ENCODE measurements at regions not wholly inside any gene's neighbourhood (a gene's known extent, or its start where the extent isn't known, plus 50 kb on each side); places are given as distances from the start of the nearest gene placed in this dataset.

DNA sequence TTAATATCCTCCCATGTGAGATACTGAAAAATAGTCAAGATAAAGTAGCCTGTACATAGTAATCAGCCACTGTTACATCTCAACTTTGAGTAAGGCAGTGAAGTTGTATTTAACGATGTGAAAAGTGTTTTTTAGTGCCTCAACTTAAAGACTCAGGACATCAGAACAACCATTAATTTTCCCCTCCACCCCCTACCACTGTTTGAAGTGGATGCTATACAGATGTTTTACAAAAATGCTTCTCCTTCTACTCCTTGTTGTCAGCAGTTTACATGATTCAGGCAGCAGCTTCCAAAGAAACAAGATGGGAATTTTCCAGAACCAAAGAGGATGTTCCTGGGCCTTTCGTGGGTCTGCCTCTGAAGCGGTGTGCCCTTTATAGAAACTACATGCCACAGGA is 143.6 kb downstream of the RPAP3 start:
- FAIRE-seq (no peak), DNase-seq (ENCODE audit: extremely low spot score, insufficient read length, low read depth) (no peak)

DNA sequence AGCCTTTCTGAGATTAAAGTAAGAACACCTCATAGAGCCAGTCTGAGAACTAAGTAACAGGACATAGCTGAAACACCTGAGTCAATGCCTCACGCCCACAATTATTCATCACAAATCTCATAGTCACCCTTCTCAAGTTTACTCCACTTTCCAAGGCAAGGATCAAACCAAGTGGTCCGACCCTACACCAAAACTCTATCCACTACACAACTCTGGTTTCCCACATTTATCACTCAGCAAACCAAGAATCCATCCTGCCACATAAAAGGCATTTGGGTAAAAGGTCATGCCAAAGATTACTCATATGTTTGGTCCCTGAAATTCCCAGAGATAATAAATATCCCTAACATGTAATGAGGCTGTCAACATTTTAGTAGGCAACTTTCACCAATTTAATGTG is 144.1 kb downstream of the RPAP3 start:
- DNase-seq (ENCODE audit: extremely low spot score, insufficient read length, low read depth): no peak
- FAIRE-seq: no peak

DNA sequence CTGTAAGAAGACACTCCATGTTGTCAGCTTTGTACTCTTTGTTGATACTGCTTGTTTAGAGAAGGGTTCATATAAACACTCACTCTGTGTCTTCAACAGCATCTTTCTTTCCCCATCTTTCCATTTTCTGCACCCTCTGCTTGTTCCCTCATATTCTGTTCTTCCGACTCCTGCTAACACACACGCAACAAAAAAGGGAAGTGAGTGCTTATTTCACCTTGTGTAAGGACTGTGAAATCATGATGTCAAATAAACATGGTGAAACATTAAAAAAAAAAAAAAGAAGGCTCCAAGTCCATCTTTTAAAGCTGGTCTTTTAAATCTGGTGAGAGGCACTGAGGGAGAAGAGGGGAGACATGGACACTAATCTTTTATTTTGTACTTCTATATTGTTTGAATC is 145.4 kb downstream of the RPAP3 start:
- FAIRE-seq (no peak), DNase-seq (ENCODE audit: extremely low spot score, insufficient read length, low read depth) (no peak)

DNA sequence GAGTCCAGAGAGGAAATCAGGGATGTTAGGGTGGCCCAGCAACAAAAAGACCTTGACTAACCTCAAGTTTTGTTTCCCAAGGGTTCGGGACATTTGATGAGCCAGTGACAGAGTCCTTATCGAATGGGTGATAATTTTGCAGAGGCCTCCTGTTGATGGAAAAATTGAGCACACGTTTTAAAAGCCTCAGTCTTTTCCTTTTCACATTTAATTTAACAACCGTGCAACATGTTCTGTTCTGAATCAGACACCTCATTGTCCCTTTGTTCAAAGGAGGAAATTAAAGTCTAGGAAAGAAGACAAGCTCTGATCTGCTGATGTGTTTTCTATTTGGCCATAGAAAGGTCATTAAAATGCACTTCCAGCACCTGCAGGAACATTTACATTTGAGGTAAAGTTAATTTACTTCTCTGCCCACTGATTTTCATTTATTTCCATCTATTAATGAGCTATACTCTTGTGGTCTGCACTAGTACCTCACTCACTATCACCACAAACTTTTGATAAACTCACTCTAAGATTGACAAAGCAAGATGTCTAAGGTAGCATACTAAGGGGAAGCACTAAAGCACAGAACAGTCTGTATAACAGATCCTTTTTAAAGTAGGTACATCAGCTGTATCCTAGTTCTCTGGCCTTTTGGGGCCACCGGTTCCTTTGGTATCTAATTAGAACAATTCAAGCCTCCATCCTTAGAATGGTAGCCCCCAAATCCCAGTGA is 147.0 kb downstream of the RPAP3 start:
- DNase-seq (ENCODE audit: extremely low spot score, insufficient read length, low read depth): no peak
- FAIRE-seq: no peak

DNA sequence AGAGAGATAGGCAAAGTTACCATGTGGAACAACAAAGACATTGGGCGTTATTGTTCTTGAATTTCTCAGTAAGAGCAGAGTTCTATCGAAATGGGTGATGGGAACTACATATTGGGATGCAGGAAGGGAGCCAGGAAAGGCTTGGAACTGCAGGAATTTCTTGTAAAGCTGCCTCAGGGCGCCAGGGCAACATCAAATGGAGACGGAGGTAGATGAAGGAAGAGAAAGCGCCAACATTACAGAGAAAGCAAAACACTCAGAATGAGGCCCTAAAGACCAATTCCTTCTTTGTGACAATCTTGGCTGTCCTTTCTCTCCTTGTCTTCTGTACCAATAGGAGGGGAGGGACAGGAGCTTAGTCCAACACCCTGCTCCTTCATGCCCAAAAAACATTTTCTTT is 148.4 kb downstream of the RPAP3 start:
- DNase-seq (ENCODE audit: extremely low spot score, insufficient read length, low read depth) (no peak), FAIRE-seq (no peak)

DNA sequence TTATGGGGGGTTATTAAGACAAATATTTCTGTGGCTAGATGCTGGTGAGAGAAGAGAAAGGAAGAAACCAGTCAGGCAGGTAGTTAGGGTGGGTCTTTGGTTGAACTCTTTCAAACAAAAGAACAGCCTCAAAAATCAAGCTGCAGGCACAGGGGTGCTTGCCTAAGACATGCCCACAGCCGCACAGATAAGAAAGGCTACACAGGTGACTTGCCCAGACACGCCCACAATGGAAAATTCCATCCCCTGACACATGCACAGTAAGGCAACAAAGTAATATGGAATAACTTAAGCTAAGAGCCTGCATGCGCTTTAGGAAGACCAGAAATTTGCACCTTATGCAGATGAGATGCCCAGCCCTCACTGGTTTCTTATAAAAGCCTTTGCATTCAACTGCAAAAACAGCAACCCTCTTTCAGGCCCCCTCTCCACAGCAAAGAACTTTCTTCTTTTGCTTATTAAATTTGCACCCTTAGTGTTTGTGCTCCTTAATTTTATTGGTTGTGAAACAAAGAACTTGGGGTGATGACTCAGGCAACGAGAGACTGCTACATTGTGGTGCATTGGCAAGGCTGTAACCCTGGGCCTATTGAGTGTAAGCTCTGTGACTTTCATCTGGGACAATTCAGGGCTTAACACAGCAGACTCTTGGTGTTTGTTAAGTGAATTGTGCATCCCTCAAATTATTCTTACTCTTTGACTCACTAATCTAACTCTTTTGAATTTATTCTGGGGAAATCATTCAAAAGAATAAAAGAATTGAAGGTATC is 149.4 kb downstream of the RPAP3 start:
- FAIRE-seq (no peak), DNase-seq (ENCODE audit: extremely low spot score, insufficient read length, low read depth) (no peak)

DNA sequence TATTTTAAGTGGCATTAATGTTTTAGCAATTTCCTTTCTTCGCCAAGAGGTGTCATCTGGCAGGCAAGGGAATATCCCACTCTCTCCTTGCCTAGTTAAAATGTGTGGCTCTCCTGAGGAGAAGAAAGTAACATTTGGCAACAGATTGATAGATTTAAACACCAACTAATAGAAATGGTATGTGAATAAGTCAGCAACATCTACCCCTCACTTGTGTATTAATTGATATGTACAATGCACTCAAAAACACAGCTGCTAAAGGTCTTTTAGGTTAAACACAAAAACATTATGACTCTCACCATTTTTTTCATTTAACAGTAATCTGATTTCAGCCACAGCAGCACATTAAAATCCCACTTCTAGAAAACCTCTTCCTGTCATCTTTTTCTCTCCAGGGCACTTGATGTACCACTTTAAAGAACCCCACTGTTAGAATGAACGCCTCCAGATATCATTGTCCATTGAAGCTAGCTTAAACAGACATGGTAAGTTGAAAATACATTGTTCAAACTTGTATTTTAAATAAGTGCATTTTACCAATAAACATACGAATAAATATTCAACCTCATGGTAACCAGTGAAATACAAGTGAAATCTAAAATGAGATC is 151.7 kb downstream of the RPAP3 start:
- DNase-seq (ENCODE audit: extremely low spot score, insufficient read length, low read depth) (no peak), FAIRE-seq (no peak)

DNA sequence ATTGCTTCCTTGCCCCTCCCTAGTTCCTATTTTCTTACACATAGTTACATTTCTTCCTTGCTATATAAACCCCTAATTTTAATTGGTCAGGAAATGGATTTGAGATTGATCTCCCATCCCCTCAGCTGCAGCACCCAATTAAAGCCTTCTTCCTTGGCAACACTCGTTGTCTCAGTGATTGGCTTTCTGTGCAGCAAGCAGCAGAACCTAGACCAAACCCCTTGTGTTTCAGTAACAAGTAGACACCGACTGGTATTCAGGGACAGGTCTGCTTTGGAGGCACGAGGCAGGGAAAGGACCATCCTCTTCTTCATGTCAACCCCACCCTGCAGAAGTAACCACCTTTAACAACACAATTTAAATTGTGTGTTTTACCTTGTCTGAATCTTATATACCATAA is 152.6 kb downstream of the RPAP3 start:
- FAIRE-seq: no peak

DNA sequence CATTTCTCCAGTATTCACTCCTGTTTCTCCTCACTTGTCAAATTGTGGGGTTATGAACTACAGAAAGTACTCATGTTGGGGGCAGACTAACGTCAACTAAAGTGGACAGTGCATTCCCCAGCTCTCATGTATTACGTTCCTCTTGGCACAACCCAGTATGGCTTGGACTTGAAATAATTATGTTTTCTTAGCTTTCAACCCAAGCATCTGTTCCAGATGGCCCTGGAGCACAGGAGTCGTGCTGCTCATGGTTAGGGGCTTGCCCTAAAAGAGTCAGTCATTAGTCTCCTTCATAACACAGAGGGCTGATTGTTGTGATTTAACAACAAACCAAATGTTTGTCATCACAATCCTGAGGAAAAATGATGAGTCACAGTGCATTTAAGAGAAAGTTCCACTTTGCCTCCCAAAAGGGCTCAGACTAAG is 154.4 kb downstream of the RPAP3 start:
- no peak for FAIRE-seq
- no peak for DNase-seq (ENCODE audit: extremely low spot score, insufficient read length, low read depth)

More for the DNA sequence above, 152.6 kb downstream of the RPAP3 start:
- no peak for DNase-seq (ENCODE audit: extremely low spot score, insufficient read length, low read depth)

DNA sequence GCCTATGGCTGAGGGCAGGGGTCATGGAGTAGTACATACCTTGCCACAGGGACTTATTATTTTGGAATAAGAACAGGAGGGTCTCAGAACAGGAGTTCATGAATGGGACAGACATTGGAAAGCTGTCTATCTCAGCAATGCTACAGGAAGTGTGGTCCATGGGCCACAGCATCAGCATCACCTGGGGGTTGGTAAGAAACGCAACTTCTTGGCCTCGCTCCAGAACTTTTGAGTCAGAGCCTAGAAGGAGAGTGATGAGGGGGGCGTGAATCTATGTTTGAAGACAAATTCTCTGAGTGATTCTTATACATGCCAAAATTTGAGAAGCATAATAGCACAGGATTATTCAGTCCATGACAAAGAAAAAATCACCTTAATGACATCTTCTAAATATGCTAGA is 156.6 kb downstream of the RPAP3 start:
- no peak for DNase-seq (ENCODE audit: extremely low spot score, insufficient read length, low read depth)
- no peak for FAIRE-seq

DNA sequence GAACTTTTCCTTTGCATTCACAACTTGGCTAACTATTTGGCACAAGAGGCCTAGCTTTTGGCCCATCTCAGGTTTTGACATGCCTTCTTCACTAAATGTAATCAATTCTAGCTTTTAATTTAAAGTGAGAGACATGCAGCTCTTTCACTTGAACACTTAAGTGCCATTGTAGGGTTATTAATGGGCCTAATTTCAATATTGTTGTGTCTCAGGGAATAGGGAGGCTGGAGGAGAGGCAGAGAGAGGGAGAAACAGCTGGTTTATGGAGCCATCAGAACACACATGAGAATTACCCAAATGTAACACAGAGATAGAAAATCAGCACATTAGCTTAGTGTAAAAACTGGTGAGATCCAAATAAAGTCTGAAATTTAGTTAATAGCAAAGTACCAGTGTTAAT is 157.4 kb downstream of the RPAP3 start:
- FAIRE-seq: no peak
- DNase-seq (ENCODE audit: extremely low spot score, insufficient read length, low read depth): no peak

DNA sequence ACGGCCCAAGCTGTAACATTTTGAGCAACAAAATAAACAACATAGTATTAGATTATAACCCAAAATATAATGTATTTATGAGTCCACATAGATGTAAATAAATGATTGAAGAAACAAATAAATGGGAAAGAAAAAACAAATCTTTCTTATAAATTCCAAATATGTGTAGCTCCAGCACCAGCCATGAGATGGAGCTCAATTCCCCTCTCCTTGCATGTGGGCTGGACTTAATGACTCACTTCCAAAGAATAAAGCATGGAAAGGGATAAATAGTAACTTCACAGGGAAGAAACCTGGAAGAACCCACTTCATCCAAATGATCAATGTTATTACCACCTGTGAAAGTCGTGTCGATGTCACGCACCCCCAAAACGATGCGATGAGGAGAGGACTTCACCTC is 158.8 kb downstream of the RPAP3 start:
- FAIRE-seq (no peak), DNase-seq (ENCODE audit: extremely low spot score, insufficient read length, low read depth) (no peak)

DNA sequence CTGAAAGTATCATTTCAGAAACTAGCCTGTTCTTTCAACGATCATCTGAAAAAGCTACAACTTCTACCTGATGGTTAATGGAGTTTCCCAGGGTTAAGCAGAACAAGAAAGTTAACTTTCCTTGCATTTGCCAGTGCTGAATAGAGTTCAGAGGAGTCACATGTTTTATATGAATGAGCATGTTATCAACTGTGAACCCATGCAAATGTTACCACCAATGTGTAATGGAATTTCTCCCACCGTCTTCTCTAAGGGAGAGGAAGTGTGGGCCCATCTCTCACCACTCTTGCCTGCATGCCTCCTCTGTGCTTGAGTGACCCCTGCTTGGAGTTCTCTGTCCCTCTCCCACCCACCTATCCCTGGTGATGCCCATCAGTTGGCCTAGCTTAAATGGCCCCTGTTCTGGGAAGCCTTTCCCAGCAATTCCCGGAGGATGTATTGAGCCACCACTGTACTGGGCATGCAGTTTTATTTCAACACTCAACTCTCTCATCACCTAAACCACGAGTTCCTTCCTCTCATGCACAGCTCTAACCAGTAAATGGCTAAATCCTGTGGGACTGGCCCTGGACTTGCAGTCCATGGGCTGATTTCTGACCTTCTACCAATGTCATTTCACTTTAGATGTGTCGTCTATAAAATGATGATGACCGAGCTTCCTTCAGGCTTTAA is 159.8 kb downstream of the RPAP3 start:
- no peak for DNase-seq (ENCODE audit: extremely low spot score, insufficient read length, low read depth)

DNA sequence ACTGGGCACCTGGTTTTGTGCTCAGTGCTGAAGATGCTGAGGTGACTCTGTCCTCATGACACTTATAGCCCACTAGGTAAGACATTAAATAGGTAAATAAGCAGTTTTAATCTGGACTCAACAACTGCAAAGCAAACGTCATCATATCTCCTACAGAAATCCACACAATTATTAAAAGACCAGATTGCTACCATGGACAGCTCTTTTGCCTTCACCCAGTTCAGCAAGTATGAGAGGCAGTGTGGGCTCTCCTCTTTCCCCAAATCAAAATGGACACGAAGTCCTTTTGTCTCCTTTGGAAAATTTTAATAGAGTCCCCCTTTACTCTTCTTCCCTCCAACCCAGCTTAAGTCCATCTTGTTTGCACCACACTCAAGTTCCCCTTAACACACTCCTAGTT is 171.1 kb downstream of the RPAP3 start:
- DNase-seq (ENCODE audit: extremely low spot score, insufficient read length, low read depth) (no peak), FAIRE-seq (no peak)

More for the DNA sequence above, 159.8 kb downstream of the RPAP3 start:
- FAIRE-seq: no peak

DNA sequence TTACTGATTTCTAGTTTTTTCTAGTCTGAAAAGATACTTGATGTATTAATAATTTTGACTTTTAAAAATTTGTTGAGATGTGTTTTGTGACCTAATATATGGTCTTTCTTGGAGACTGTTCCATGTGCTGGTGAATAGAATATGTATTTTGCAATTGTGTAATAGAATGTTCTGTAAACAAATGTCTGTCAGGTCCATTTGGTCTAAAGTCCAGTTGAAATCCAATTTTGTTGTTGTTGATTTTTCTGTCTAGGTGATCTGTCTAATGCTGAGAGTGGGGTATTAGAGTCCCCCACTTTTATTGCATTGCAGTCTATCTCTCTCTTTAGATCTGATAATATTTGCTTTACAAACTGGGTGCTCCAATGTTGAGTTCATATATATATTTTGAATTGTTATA is 175.8 kb downstream of the RPAP3 start:
- DNase-seq (ENCODE audit: extremely low spot score, insufficient read length, low read depth): no peak
- FAIRE-seq: no peak

DNA sequence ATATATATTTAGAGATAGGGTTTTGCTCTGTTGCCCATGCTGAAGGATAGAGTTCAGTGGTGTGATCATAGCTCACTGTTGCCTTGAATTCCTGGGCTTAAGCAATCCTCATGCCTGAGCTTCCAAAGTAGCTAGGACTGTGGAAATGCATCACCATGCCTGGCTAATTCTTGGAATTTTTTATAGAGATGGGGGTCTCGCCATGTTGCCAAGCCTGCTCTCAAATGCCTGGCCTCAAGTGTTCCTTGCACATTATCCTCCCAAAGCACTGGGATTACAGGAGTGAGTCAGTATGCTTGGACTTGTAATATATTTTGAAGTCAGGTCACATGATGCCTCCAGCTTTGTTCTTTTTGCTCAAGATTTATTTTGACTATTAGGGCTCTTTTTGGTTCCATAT is 178.0 kb downstream of the RPAP3 start:
- DNase-seq (ENCODE audit: extremely low spot score, insufficient read length, low read depth) (no peak), FAIRE-seq (no peak)

DNA sequence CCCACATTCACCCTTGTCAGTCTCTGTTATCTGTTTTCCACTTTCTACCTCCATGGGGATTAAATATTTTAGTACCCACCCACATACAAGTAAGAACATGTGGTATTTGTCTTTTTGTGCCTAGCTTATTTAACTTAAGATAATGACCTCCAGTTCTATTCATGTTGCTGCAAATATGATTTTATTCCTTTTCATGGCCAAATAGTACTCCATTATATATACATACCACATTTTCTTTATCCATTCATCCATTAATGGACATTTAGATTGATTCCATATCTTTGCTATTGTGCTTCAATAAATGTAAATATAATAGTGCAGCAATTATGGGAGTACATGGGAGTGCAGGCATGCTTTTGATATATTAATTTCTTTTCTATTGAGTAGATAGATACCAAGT is 185.8 kb downstream of the RPAP3 start:
- DNase-seq (ENCODE audit: extremely low spot score, insufficient read length, low read depth) (no peak), FAIRE-seq (no peak)

DNA sequence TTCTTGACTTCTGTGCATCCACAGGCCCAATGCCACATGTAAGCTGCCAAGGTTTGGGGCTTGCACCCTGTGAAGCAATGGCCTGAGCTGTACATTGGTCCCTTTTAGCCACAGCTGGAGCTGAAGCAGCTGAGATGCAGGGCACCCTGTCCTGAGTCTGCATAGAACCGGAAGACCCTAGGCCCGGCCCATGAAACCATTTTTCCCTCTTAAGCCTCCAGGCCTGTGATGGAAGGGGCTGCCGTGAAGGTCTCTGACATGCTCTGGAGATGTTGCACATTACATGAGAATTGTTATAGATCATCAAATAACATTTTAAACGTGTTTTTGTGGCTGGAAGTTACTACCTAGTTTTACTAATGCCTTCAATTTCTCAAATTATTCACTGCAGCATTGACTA is 188.7 kb downstream of the RPAP3 start:
- DNase-seq (ENCODE audit: extremely low spot score, insufficient read length, low read depth) (no peak), FAIRE-seq (no peak)

DNA sequence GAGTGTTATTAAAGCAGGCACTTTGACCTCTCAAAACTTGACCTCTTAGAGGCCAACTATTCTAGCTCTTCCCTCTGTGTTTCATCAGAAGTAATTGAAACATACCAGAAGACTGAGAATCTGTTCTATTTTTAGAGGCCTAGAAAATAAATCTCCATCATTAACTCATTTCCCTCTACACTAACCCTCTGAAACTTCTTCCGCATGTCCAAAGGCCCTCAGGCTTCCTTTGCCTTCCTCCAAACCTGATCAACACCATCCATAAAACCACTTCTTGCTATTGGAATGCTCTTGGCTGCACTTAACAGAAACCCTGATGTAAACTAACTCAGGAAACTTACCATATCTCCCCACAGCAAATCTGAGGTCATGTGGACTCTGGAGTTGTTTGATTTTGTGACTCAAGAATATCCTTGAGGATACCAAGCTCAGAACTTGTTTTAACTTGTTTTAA is 196.4 kb downstream of the RPAP3 start:
- no peak for DNase-seq (ENCODE audit: extremely low spot score, insufficient read length, low read depth)

DNA sequence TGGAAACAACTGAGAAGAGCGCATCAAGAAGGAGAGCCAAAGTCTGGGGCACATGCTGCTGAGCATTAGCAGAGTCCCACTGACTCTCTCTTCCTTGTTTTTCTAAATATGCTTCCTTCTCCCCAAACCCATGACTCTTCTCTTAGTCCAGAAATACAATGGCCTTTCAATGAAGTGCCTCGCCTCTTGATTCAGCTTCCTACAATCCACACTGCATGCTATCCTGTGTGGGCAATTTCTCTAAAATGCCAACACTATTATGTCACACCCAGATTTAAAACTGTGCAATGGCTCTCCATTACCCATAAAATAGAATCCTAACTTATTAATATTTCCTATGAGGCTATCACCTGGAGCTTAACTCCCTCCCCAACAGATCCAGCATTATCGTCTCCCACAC is 198.6 kb downstream of the RPAP3 start:
- no peak for FAIRE-seq

More for the DNA sequence above, 196.4 kb downstream of the RPAP3 start:
- FAIRE-seq: no peak

More for the DNA sequence above, 198.6 kb downstream of the RPAP3 start:
- DNase-seq (ENCODE audit: extremely low spot score, insufficient read length, low read depth): no peak

All from GM18507 (cell line).